ENCODE measurements at regions not wholly inside any gene's neighbourhood (a gene's known extent, or its start where the extent isn't known, plus 50 kb on each side); places are given as distances from the start of the nearest gene placed in this dataset.

DNA sequence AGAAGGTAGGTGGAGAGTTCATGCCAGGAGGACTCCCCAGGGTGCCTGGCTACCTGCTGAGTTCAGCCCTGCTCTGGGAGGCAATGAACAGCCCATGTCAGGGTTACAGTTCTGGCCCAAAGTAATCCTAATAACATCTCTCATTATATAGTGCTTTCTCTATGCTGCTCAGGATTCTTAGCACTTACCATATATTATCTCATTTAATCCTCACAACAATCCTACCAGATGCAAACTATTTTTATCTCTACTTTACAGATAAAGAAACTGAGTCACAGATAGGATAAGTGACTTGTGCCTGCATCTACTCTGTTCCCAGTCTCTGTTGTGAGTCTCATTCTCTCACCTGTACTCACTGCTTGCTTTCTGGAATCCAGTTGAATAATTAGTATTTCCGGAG is 105.1 kb upstream of the NFE2L3 start:
- TF ChIP-seq, protein P1, sequence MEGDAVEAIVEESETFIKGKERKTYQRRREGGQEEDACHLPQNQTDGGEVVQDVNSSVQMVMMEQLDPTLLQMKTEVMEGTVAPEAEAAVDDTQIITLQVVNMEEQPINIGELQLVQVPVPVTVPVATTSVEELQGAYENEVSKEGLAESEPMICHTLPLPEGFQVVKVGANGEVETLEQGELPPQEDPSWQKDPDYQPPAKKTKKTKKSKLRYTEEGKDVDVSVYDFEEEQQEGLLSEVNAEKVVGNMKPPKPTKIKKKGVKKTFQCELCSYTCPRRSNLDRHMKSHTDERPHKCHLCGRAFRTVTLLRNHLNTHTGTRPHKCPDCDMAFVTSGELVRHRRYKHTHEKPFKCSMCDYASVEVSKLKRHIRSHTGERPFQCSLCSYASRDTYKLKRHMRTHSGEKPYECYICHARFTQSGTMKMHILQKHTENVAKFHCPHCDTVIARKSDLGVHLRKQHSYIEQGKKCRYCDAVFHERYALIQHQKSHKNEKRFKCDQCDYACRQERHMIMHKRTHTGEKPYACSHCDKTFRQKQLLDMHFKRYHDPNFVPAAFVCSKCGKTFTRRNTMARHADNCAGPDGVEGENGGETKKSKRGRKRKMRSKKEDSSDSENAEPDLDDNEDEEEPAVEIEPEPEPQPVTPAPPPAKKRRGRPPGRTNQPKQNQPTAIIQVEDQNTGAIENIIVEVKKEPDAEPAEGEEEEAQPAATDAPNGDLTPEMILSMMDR (IDR thresholded peaks at IDR 0.05; ENCODE audit: low read depth, low read length): no peak
- no peak for TF ChIP-seq EZH2phosphoT487 (IDR thresholded peaks at IDR 0.05; ENCODE audit: low read depth)

All from OCI-LY3 (cell line).